ENCODE measurements at regions not wholly inside any gene's neighbourhood (a gene's known extent, or its start where the extent isn't known, plus 50 kb on each side); places are given as distances from the start of the nearest gene placed in this dataset.

DNA sequence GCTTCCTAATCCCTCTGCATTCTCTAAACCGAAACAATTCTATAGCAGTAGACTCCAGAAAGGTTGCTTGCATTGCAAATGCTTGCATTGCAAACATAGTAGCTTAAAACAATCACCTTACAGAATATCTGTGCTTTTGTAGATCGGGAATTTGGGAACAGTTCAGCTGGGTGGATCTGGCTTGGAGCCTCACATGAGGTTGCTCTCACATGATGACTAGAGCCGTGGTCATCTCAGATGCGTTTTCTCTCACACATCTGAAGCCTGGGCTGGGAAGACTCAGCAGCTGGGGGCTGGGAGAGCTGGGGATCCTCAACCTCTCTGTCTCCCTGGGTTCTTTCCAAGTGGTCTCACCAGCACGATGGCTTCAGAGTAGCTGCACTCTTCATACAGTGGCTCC lies 127.8 kb downstream of the MSX2 start:
- Histone ChIP-seq H3K27me3 (replicated peaks in 1 of 7) (no peaks in the 10 kb centered on the region), H3K27ac (no peak overlapping the region), H3K4me3 (no peak overlapping the region), H3K4me1 (no peaks in the 10 kb centered on the region), H3K36me3 (no peaks in the 10 kb centered on the region), H3K9me3 (no peaks in the 10 kb centered on the region)
- no peak for DNase-seq
- WGBS, 5 donors = 70 to 82% (median 76%) methylated on average over 5 of the region's 5 CpGs
- intact Hi-C loops (cut with DNase I; ENCODE audit: low total_unique reads) = no loop called here
- TF ChIP-seq POLR2AphosphoS5 (IDR thresholded peaks at IDR 0.05) = no peak
- no peak for TF ChIP-seq CTCF (IDR thresholded peaks at IDR 0.05 in 8 of 11, conservative IDR thresholded peaks at IDR 0.05 in 3 of 11)
- no peak for TF ChIP-seq POLR2A (IDR thresholded peaks at IDR 0.05)

GRCh38 chr5:174850565-174851169 lies 126.3 kb downstream of the MSX2 start:
- H3K27me3 ChIP-seq (replicated peaks in 1 of 7) = no peaks in the 10 kb centered on the region
- no peak overlapping the region for H3K4me3 ChIP-seq
- no peaks in the 10 kb centered on the region for H3K4me1 ChIP-seq
- H3K36me3 ChIP-seq = no peaks in the 10 kb centered on the region
- DNase-seq = no peak
- H3K27ac ChIP-seq = no peak overlapping the region
- no peaks in the 10 kb centered on the region for H3K9me3 ChIP-seq
- TF ChIP-seq POLR2AphosphoS5 (IDR thresholded peaks at IDR 0.05) (no peak), CTCF (IDR thresholded peaks at IDR 0.05 in 8 of 11, conservative IDR thresholded peaks at IDR 0.05 in 3 of 11) (no peak), POLR2A (IDR thresholded peaks at IDR 0.05) (no peak)
- intact Hi-C loops (cut with DNase I; ENCODE audit: low total_unique reads) = no loop called here
- WGBS, 5 donors = 60 to 73% (median 64%) methylated on average over 4 of the region's 4 CpGs

GRCh38 chr5:174849426-174849825 lies 125.0 kb downstream of the MSX2 start:
- Histone ChIP-seq H3K9me3 (no peaks in the 10 kb centered on the region), H3K4me1 (no peaks in the 10 kb centered on the region), H3K27me3 (replicated peaks in 1 of 7) (no peaks in the 10 kb centered on the region), H3K4me3 (no peak overlapping the region), H3K36me3 (no peaks in the 10 kb centered on the region), H3K27ac (no peak overlapping the region)
- no peak for DNase-seq
- 75 to 86% (median 78%) methylated on average over 7 of the region's 7 CpGs for WGBS, 5 donors
- TF ChIP-seq CTCF (IDR thresholded peaks at IDR 0.05 in 8 of 11, conservative IDR thresholded peaks at IDR 0.05 in 3 of 11) = no peak
- TF ChIP-seq POLR2AphosphoS5 (IDR thresholded peaks at IDR 0.05) = no peak
- no peak for TF ChIP-seq POLR2A (IDR thresholded peaks at IDR 0.05)
- intact Hi-C loops (cut with DNase I; ENCODE audit: low total_unique reads) = no loop called here

- no peak for DNase-seq
- TF ChIP-seq CTCF (IDR thresholded peaks at IDR 0.05 in 8 of 11, conservative IDR thresholded peaks at IDR 0.05 in 3 of 11) (no peak), POLR2A (IDR thresholded peaks at IDR 0.05) (no peak), POLR2AphosphoS5 (IDR thresholded peaks at IDR 0.05) (no peak)
- H3K36me3 ChIP-seq = no peaks in the 10 kb centered on the region
- no peaks in the 10 kb centered on the region for H3K27me3 ChIP-seq (replicated peaks in 1 of 7)
- H3K27ac ChIP-seq = no peak overlapping the region
- H3K4me1 ChIP-seq = peaks cover 0 to 7% (median 0%) of the 10 kb centered on the region in 6 donors
- intact Hi-C loops (cut with DNase I; ENCODE audit: low total_unique reads) = no loop called here
- WGBS, 5 donors = 63 to 77% (median 75%) methylated on average over 3 of the region's 3 CpGs
- H3K4me3 ChIP-seq = no peak overlapping the region
- no peaks in the 10 kb centered on the region for H3K9me3 ChIP-seq
Measured at GRCh38 chr5:174844971-174845370, 120.6 kb downstream of the MSX2 start.

Data from spleen (tissue), 11 donors.